ENCODE measurements at regions not wholly inside any gene's neighbourhood (a gene's known extent, or its start where the extent isn't known, plus 50 kb on each side); places are given as distances from the start of the nearest gene placed in this dataset.

DNA sequence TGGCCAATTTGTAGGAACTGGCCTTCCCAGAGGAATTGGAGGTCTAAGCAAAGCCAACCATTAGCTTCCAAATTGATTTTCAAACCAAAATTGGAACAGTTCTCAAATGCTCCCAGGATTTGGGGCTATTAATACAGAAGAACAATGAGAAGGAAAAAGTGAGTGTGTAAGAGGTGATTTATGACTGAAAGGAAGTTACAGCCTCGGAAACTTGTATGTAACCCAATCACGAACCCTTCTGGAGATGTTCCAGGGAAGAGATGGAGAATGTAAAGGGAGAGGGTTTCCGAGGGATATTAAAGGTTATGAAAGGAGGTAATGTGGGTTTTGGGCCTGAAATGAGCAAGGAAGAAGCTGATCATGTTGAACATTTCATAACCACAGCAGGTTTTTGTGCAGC, 93.2 kb upstream of the CXCL14 start:
- peaks cover 6% of the 10 kb centered on the region; the same call in 1 of the 3 replicates for H3K9me3 ChIP-seq
- POLR2A ChIA-PET: no interaction called here
- 18% methylated on average over 3 of the region's 3 CpGs for WGBS (ENCODE audit: missing lambda C conversion rate)
- H3K4me1 ChIP-seq: no peaks in the 10 kb centered on the region
- DNase-seq (ENCODE audit: low read depth in 1 of 2, low spot score in 1 of 2): no peak
- CTCF ChIA-PET: interaction anchor here (1.5 kb wide), 1 partner anchor 10 kb away, joined by 4 read pairs; no protein-coding TSS in a partner anchor
- H3K4me3 ChIP-seq: no peak overlapping the region
- no peak for ATAC-seq
- no peak for FAIRE-seq
- TF ChIP-seq JUNB (IDR thresholded peaks at IDR 0.05): no peak
- no peak for TF ChIP-seq RARB (CRISPR knock-in tag; IDR thresholded peaks at IDR 0.05)
- no peak for TF ChIP-seq BHLHE40 (IDR thresholded peaks at IDR 0.05; ENCODE audit: low read depth, low read length)
- no peak for TF ChIP-seq MAZ (IDR thresholded peaks at IDR 0.05; ENCODE audit: borderline replicate concordance, low read depth, low read length)
- no peak overlapping the region for H3K4me2 ChIP-seq
- H3K27ac ChIP-seq: no peak overlapping the region

DNA sequence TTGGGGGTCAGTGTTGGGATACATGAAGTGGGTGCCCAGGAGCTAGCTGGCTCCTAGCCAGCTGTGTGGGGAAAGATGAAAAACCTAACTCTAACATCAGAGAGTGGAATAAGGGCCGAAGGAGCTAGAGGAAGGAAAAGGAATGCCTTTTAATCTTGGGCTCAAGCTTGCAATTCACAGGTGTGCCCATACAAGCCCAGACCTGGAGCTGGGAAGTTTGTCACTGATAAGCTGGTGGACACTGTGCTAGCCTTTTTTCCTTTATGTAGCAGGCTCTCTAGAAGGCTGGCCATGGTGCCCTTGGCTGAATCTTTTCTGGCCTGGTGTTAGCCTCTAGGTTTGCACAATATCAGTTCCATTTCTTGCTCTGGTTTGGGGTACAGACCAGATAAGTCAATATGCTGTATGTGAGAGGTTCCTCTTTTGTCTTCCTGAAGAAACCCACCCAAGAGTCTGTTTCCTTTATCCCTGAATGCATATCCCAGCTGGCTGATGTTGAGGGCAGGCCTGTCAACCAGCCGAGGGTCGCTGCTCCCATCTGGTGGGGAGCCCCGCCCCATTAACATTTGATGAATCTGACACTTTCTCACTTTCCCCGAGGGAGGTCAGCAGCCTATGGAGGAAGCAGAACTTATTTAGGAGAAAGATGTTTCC, 92.4 kb upstream of the CXCL14 start:
- ChIA-PET POLR2A (no interaction called here), CTCF (interaction anchor here (1.1 to 1.5 kb wide), 2 partner anchors 9 to 141 kb away, joined by 3 to 4 read pairs; no protein-coding TSS in a partner anchor)
- DNase-seq (ENCODE audit: low read depth in 1 of 2, low spot score in 1 of 2): no peak
- no peak for ATAC-seq
- Histone ChIP-seq H3K4me3 (no peak overlapping the region), H3K27ac (no peak overlapping the region), H3K4me1 (no peaks in the 10 kb centered on the region), H3K9me3 (peaks cover 4% of the 10 kb centered on the region; the same call in 1 of the 3 replicates), H3K4me2 (no peak overlapping the region)
- FAIRE-seq: no peak
- 6% methylated on average over 5 of the region's 5 CpGs for WGBS (ENCODE audit: missing lambda C conversion rate)
- TF ChIP-seq POLR2A (IDR thresholded peaks at IDR 0.05; ENCODE audit: low read length): no peak
- no peak for TF ChIP-seq NR3C1 (IDR thresholded peaks at IDR 0.05)
- no peak for TF ChIP-seq TP53 (CRISPR knock-in tag; IDR thresholded peaks at IDR 0.05)
- TF ChIP-seq, protein P1, sequence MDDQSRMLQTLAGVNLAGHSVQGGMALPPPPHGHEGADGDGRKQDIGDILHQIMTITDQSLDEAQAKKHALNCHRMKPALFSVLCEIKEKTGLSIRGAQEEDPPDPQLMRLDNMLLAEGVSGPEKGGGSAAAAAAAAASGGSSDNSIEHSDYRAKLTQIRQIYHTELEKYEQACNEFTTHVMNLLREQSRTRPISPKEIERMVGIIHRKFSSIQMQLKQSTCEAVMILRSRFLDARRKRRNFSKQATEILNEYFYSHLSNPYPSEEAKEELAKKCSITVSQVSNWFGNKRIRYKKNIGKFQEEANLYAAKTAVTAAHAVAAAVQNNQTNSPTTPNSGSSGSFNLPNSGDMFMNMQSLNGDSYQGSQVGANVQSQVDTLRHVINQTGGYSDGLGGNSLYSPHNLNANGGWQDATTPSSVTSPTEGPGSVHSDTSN (IDR thresholded peaks at IDR 0.05): no peak
- TF ChIP-seq HDAC2 (IDR thresholded peaks at IDR 0.05): no peak

DNA sequence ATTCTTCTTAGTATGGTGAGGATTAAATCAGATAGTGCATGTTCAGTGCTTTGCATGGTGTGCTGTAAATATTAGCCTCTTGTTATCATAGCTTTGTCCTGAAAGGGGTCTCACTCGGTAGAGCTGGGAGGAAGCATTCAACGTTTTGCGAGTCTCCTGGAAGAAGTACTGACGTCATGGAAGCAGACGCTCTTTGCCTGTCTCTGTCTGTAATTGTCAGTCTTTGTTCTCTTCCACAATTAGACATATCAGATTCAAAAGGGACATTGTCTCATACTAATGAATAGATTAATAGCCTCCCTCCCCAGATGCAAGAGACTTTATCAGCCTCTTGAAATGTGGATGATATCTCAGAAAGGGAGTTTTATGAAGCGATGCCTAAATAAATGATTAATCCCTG, 91.8 kb upstream of the CXCL14 start:
- FAIRE-seq (no peak), DNase-seq (ENCODE audit: low read depth in 1 of 2, low spot score in 1 of 2) (no peak), ATAC-seq (no peak)
- WGBS (ENCODE audit: missing lambda C conversion rate): 62% methylated on average over 6 of the region's 6 CpGs
- Histone ChIP-seq H3K27ac (no peak overlapping the region), H3K4me2 (no peak overlapping the region), H3K4me3 (no peak overlapping the region), H3K9me3 (no peaks in the 10 kb centered on the region; the same call in 2 of the 3 replicates), H3K4me1 (no peaks in the 10 kb centered on the region)
- ChIA-PET CTCF (interaction anchor here (1.1 to 1.5 kb wide), 2 partner anchors 8 to 141 kb away, joined by 3 to 4 read pairs; no protein-coding TSS in a partner anchor), POLR2A (no interaction called here)
- no peak for TF ChIP-seq ZFP36 (IDR thresholded peaks at IDR 0.05; ENCODE audit: borderline replicate concordance, partially characterized antibody)
- no peak for TF ChIP-seq POLR2AphosphoS2 (conservative IDR thresholded peaks at IDR 0.05; ENCODE audit: low read length)
- no peak for TF ChIP-seq HOXB13 (CRISPR knock-in tag; IDR thresholded peaks at IDR 0.05; ENCODE audit: low read depth)
- TF ChIP-seq ZNF302 (CRISPR knock-in tag; IDR thresholded peaks at IDR 0.05): no peak
- TF ChIP-seq HOXB5 (CRISPR knock-in tag; IDR thresholded peaks at IDR 0.05): no peak
- TF ChIP-seq, protein P2, sequence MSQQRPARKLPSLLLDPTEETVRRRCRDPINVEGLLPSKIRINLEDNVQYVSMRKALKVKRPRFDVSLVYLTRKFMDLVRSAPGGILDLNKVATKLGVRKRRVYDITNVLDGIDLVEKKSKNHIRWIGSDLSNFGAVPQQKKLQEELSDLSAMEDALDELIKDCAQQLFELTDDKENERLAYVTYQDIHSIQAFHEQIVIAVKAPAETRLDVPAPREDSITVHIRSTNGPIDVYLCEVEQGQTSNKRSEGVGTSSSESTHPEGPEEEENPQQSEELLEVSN (IDR thresholded peaks at IDR 0.05; ENCODE audit: borderline replicate concordance, low read depth): no peak
- no peak for TF ChIP-seq MYC (IDR thresholded peaks at IDR 0.05; ENCODE audit: borderline replicate concordance, low read length)
- TF ChIP-seq, protein P3, sequence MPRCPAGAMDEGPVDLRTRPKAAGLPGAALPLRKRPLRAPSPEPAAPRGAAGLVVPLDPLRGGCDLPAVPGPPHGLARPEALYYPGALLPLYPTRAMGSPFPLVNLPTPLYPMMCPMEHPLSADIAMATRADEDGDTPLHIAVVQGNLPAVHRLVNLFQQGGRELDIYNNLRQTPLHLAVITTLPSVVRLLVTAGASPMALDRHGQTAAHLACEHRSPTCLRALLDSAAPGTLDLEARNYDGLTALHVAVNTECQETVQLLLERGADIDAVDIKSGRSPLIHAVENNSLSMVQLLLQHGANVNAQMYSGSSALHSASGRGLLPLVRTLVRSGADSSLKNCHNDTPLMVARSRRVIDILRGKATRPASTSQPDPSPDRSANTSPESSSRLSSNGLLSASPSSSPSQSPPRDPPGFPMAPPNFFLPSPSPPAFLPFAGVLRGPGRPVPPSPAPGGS (IDR thresholded peaks at IDR 0.05): no peak
- no peak for TF ChIP-seq MAFK (IDR thresholded peaks at IDR 0.05; ENCODE audit: partially characterized antibody)
- TF ChIP-seq NFE2L2 (conservative IDR thresholded peaks at IDR 0.05; ENCODE audit: low read length): no peak
- TF ChIP-seq ZSCAN20 (CRISPR knock-in tag; IDR thresholded peaks at IDR 0.05): no peak
- no peak for TF ChIP-seq KDM1A (IDR thresholded peaks at IDR 0.05; ENCODE audit: low read depth)
- TF ChIP-seq RNF2 (IDR thresholded peaks at IDR 0.05; ENCODE audit: borderline replicate concordance, low read depth): no peak
- TF ChIP-seq KDM5A (IDR thresholded peaks at IDR 0.05): no peak
- TF ChIP-seq, protein P4, sequence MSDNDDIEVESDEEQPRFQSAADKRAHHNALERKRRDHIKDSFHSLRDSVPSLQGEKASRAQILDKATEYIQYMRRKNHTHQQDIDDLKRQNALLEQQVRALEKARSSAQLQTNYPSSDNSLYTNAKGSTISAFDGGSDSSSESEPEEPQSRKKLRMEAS (IDR thresholded peaks at IDR 0.05): no peak
- TF ChIP-seq RARB (CRISPR knock-in tag; IDR thresholded peaks at IDR 0.05): no peak

All from A549 (cell line).